ENCODE measurements at regions not wholly inside any gene's neighbourhood (a gene's known extent, or its start where the extent isn't known, plus 50 kb on each side); places are given as distances from the start of the nearest gene placed in this dataset.
A peak's percentile ranks its signal among the peaks of the same experiment; 100 is the strongest.

- no peak for DNase-seq
Measured at GRCh38 chr4:1508161-1509160, 102.2 kb upstream of the NKX1-1 start.

- DNase-seq, result no peak
Measured at GRCh38 chr4:1506956-1507721, 100.9 kb upstream of the NKX1-1 start.

GRCh38 chr4:1505511-1506460 is 99.5 kb upstream of the NKX1-1 start:
- DNase-seq, result no peak

GRCh38 chr4:1504595-1505500 is 98.6 kb upstream of the NKX1-1 start:
- no peak for DNase-seq

- no peak for DNase-seq
Measured at GRCh38 chr4:1503583-1504471, 97.6 kb upstream of the NKX1-1 start.

- peak in 1 of 5 donors; percentile 7 for DNase-seq
Measured at GRCh38 chr4:1502976-1503375, 96.7 kb upstream of the NKX1-1 start.

GRCh38 chr4:1502501-1502886 is 96.3 kb upstream of the NKX1-1 start:
- peak in 1 of 5 donors; percentile 7 for DNase-seq

- DNase-seq, result peak in 1 of 5 donors; percentile 8
Measured at GRCh38 chr4:1501754-1502500, 95.7 kb upstream of the NKX1-1 start.

- DNase-seq, result peak in 1 of 5 donors; percentile 11
Measured at GRCh38 chr4:1500966-1501753, 94.9 kb upstream of the NKX1-1 start.

- no peak for DNase-seq
Measured at GRCh38 chr4:1500231-1500965, 94.2 kb upstream of the NKX1-1 start.

- DNase-seq, result no peak
Measured at GRCh38 chr4:1499465-1499864, 93.2 kb upstream of the NKX1-1 start.

GRCh38 chr4:1497189-1497801 is 91.1 kb upstream of the NKX1-1 start:
- no peak for DNase-seq

- DNase-seq, result no peak
Measured at GRCh38 chr4:1496116-1496642, 89.9 kb upstream of the NKX1-1 start.

- DNase-seq, result peak in 1 of 5 donors; percentile 7
Measured at GRCh38 chr4:1495416-1496115, 89.3 kb upstream of the NKX1-1 start.

GRCh38 chr4:1494416-1495315 is 88.4 kb upstream of the NKX1-1 start:
- no peak for DNase-seq

Data from T-helper 1 cell (primary cell).